DND-41 (cell line): ENCODE measurements at regions not wholly inside any gene's neighbourhood (a gene's known extent, or its start where the extent isn't known, plus 50 kb on each side); places are given as distances from the start of the nearest gene placed in this dataset.

Experiments used
- ATAC-seq: fragments of 200-7000 bp; cut with Tn5 transposase; 3 replicates; pipeline ENCODE4 v1.9.1; 2021; ENCODE audit warnings: low read depth; ENCODE audit not compliant: insufficient read depth
- DNase-seq: peaks from one replicate; pipeline ENCODE4 v3.0.0-alpha.2; 2020
- H2AFZ ChIP-seq: 2 replicates; pipeline ENCODE4 v1.6.0; 2012; ENCODE audit warnings: low read depth, low read length
- H3K27ac ChIP-seq: 2 replicates; pipeline ENCODE4 v1.5.1; 2012; ENCODE audit warnings: low read length, inconsistent platforms
- H3K27me3 ChIP-seq: fragments of 200-600 bp; sonication (generic); 2 replicates; pipeline ENCODE4 v1.6.0; 2012; ENCODE audit warnings: low read length, mild to moderate bottlenecking, inconsistent platforms; ENCODE audit not compliant: insufficient read depth, poor library complexity
- H3K36me3 ChIP-seq: 2 replicates; pipeline ENCODE4 v1.5.1; 2012; ENCODE audit warnings: low read length, inconsistent platforms; ENCODE audit not compliant: insufficient read depth
- H3K4me1 ChIP-seq: 2 replicates; pipeline ENCODE4 v1.5.1; 2012; ENCODE audit warnings: mild to moderate bottlenecking, low read length; ENCODE audit not compliant: insufficient read depth
- H3K4me2 ChIP-seq: 2 replicates; pipeline ENCODE4 v1.6.0; 2012; ENCODE audit warnings: mild to moderate bottlenecking, moderate library complexity, low read length, inconsistent platforms; ENCODE audit not compliant: insufficient read depth
- H3K4me3 ChIP-seq, 2 experiments: fragments of 200-600 bp in 1 of 2; shearing (Covaris generic) in 1 of 2; 2 replicates each; pipeline ENCODE4 v1.5.1; 2012 to 2016; ENCODE audit warnings: inconsistent platforms in 2 of 2, low read length in 2 of 2, mild to moderate bottlenecking in 2 of 2, low read depth in 1 of 2, moderate library complexity in 1 of 2
- H3K79me2 ChIP-seq: 2 replicates; pipeline ENCODE4 v1.6.0; 2012; ENCODE audit warnings: low read length, inconsistent platforms; ENCODE audit not compliant: insufficient read depth
- H3K9ac ChIP-seq: 2 replicates; pipeline ENCODE4 v1.6.0; 2012; ENCODE audit warnings: low read depth, mild to moderate bottlenecking, inconsistent platforms, low read length, moderate library complexity
- H3K9me3 ChIP-seq: 2 replicates; pipeline ENCODE4 v1.5.1; 2012; ENCODE audit warnings: low read length, moderate library complexity, mild to moderate bottlenecking, inconsistent platforms; ENCODE audit not compliant: insufficient read depth, severe bottlenecking
- H4K20me1 ChIP-seq: 2 replicates; pipeline ENCODE4 v1.6.0; 2012; ENCODE audit warnings: low read length; ENCODE audit not compliant: insufficient read depth
- CTCF ChIP-seq: IDR thresholded peaks from 2 replicates; pipeline ENCODE4 v1.5.1; 2012; ENCODE audit warnings: borderline replicate concordance, low read length, moderate library complexity, mild to moderate bottlenecking; ENCODE audit not compliant: poor library complexity, severe bottlenecking; ENCODE audit errors: extremely low read depth
- EZH2 ChIP-seq: IDR thresholded peaks from 3 replicates; pipeline ENCODE4 v1.6.1; 2012; ENCODE audit warnings: borderline replicate concordance, low read depth, mild to moderate bottlenecking, moderate library complexity, low read length, inconsistent platforms; ENCODE audit not compliant: severe bottlenecking

- no peak overlapping the region for H3K4me2 ChIP-seq
- ATAC-seq: no peak
- peaks cover 13% of the 10 kb centered on the region for H3K27me3 ChIP-seq
- H4K20me1 ChIP-seq: peaks cover 4% of the 10 kb centered on the region; the same call in 1 of the 2 replicates
- DNase-seq: no peak
- no peak overlapping the region for H3K27ac ChIP-seq
- no peaks in the 10 kb centered on the region for H3K4me1 ChIP-seq
- no peak overlapping the region for H3K9ac ChIP-seq
- TF ChIP-seq CTCF (no peak), EZH2 (no peak)
- no peaks in the 10 kb centered on the region for H3K79me2 ChIP-seq
- no peaks in the 10 kb centered on the region for H3K9me3 ChIP-seq
- H3K36me3 ChIP-seq: no peaks in the 10 kb centered on the region
- no peak overlapping the region for H2AFZ ChIP-seq
- H3K4me3 ChIP-seq: no peak overlapping the region
Observed at GRCh38 chr1:48047116-48047515, 49.9 kb upstream of the TRABD2B start.
